Stimulated activated CD8-positive, alpha-beta memory T cell treated with anti-CD3 and anti-CD28 coated beads, Interleukin-4, amount 100 ng/mL, for 1 hour (primary cell): ENCODE measurements at regions not wholly inside any gene's neighbourhood (a gene's known extent, or its start where the extent isn't known, plus 50 kb on each side); places are given as distances from the start of the nearest gene placed in this dataset.

Experiments
- DNase-seq, 2 donors: peaks; one replicate each; pipeline ENCODE4 v3.0.0-alpha.2; 2020; ENCODE audit warnings: low read depth in 2 of 2, low spot score in 1 of 2

GRCh38 chr12:75908961-75909605 is 122.5 kb downstream of the PHLDA1 start:
- DNase-seq = no peak

- no peak for DNase-seq
These were observed 125.7 kb downstream of the PHLDA1 start for GRCh38 chr12:75905922-75906321.

GRCh38 chr12:75900781-75901254 is 130.8 kb downstream of the PHLDA1 start:
- no peak for DNase-seq

- no peak for DNase-seq
These were observed 131.3 kb downstream of the PHLDA1 start for GRCh38 chr12:75900226-75900625.

- DNase-seq = no peak
These were observed 136.4 kb downstream of the PHLDA1 start for GRCh38 chr12:75894965-75895754.

- DNase-seq = no peak
These were observed 137.8 kb downstream of the PHLDA1 start for GRCh38 chr12:75893765-75894164.

- DNase-seq = no peak
These were observed 138.7 kb downstream of the PHLDA1 start for GRCh38 chr12:75892731-75893408.

GRCh38 chr12:75891072-75891471 is 140.5 kb downstream of the PHLDA1 start:
- no peak for DNase-seq

GRCh38 chr12:75890660-75891059 is 140.9 kb downstream of the PHLDA1 start:
- no peak for DNase-seq

- no peak for DNase-seq
These were observed 141.4 kb downstream of the PHLDA1 start for GRCh38 chr12:75890141-75890540.

- DNase-seq = no peak
These were observed 142.5 kb downstream of the PHLDA1 start for GRCh38 chr12:75888874-75889613.

- DNase-seq = no peak
These were observed 143.2 kb downstream of the PHLDA1 start for GRCh38 chr12:75888399-75888798.

GRCh38 chr12:75887979-75888378 is 143.6 kb downstream of the PHLDA1 start:
- no peak for DNase-seq

GRCh38 chr12:75884465-75884985 is 147.1 kb downstream of the PHLDA1 start:
- no peak for DNase-seq

GRCh38 chr12:75883241-75883640 is 148.3 kb downstream of the PHLDA1 start:
- DNase-seq = no peak

GRCh38 chr12:75882421-75882820 is 149.2 kb downstream of the PHLDA1 start:
- DNase-seq = no peak

- DNase-seq = no peak
These were observed 149.7 kb downstream of the PHLDA1 start for GRCh38 chr12:75881920-75882319.

- DNase-seq = no peak
These were observed 153.6 kb downstream of the PHLDA1 start for GRCh38 chr12:75877763-75878621.

GRCh38 chr12:75876832-75877762 is 154.5 kb downstream of the PHLDA1 start:
- DNase-seq = no peak
